WI38 (cell line): ENCODE measurements at regions not wholly inside any gene's neighbourhood (a gene's known extent, or its start where the extent isn't known, plus 50 kb on each side); places are given as distances from the start of the nearest gene placed in this dataset.

Source experiments
- H3K4me3 ChIP-seq: 2 replicates; pipeline ENCODE4 v1.5.1; 2011; ENCODE audit warnings: low read depth, mild to moderate bottlenecking, control low read depth, low read length
- TF ChIP-seq, protein P1 (sequence below): IDR thresholded peaks from 2 replicates; pipeline ENCODE4 v1.5.1; 2012; ENCODE audit warnings: low read depth, mild to moderate bottlenecking, control low read depth, low read length

DNA sequence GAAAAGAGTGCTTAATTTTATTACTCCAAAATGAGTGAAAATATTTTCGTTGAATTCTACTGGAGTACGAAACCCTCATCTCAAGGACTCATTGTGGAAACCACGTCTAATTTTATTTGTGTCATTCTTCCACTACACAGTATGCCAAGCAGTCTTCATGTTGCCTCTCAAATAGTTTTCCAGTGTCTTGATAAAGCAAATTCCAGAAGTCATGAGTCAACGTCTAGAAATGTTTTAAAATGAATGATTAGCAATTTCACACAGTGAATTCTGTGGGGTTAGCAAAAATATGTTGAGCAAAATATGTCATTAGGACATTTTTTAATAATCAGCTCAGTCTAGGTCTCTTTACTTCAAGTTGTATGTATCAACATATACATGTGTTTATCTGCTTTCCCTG lies 865.5 kb downstream of the DSC3 start:
- TF ChIP-seq, protein P1, sequence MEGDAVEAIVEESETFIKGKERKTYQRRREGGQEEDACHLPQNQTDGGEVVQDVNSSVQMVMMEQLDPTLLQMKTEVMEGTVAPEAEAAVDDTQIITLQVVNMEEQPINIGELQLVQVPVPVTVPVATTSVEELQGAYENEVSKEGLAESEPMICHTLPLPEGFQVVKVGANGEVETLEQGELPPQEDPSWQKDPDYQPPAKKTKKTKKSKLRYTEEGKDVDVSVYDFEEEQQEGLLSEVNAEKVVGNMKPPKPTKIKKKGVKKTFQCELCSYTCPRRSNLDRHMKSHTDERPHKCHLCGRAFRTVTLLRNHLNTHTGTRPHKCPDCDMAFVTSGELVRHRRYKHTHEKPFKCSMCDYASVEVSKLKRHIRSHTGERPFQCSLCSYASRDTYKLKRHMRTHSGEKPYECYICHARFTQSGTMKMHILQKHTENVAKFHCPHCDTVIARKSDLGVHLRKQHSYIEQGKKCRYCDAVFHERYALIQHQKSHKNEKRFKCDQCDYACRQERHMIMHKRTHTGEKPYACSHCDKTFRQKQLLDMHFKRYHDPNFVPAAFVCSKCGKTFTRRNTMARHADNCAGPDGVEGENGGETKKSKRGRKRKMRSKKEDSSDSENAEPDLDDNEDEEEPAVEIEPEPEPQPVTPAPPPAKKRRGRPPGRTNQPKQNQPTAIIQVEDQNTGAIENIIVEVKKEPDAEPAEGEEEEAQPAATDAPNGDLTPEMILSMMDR: no peak
- no peak overlapping the region for H3K4me3 ChIP-seq

DNA sequence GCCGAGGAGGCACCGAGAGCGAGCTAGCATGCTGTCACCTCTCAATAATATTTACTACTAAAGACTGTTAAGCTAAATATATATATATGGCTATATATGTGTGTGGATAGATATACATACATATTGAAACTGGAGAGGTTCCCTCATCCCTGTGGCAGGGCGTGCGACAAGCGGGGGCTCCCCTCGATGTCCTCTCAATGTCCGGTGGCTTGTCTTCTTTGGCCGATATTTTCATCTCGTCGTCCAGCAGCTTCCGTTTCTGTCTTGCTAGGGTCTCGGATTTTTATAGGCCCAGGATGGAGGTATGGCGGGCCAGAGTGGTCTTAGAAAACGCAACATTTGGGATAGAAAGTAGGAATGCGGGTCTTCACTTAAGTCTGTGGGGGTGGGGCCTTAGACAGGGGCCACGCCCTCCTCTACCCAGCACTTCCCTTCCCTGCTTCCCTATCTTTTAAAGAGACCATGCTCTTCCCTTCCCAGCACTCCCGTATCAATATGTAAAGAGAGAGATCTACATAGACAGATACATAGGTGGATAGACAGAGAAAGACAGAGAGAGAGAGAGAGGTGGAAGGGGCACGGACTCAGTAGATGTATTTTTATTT lies 866.8 kb downstream of the DSC3 start:
- no peak overlapping the region for H3K4me3 ChIP-seq
- TF ChIP-seq, protein P1: no peak

DNA sequence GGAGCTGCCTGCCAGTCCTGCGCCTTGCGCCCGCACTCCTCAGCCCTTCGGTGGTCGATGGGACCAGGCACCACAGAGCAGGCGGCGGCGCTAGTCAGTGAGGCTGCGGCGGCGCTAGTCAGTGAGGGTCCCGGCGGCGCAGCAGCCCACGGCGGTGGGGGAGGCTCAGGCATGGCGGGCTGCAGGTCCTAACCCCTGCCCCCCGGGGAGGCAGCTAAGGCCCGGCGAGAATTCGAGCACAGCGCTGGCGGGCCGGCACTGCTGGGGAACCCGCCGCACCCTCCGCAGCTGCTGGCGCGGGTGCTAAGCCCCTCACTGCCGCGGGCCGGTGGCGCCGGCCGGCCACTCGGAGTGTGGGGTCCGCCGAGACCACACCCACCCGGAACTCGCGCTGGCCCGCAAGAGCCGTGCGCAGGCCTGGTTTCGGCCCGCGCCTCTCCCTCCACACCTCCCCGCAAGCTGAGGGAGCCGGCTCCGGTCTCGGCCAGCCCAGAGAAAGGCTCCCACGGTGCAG lies 867.4 kb downstream of the DSC3 start:
- no peak overlapping the region for H3K4me3 ChIP-seq
- TF ChIP-seq, protein P1: no peak

DNA sequence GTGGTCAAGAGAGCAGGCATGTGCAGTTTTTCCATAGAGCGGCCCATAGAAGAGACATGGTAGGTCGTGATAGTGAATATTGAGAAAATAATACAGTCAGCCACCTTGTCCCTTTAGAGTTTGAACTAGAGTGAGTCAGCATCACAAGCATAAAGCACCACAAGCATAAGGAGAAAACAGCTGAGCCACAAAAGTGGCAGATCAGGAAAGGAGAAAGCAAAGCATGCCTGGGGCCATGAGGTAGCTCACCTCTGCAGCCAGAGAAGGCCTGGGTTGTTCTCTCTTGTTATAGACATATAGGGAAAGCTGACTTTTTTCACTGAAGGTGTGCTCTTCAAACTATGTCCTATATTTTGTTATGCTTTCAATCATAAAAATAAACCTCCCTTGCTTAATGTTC lies 879.0 kb downstream of the DSC3 start:
- TF ChIP-seq, protein P1: no peak
- H3K4me3 ChIP-seq: no peak overlapping the region

DNA sequence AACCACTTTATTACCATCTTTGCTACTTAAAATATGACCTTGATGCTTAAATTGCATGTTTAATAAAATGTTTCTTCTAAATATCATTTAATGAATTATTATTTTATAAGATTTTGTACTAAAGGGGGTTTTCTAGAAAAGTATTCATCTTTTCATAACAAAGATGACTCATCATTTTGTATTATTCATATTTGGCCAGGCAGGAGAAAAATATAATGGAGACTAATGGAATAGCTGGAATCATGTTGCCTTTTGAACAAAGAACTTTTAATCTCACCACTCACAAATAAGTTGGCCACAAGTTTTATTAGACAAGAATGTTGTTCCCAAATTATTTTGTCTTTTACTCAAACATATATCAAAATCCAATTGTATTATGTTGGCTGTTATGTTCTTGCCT lies 882.4 kb downstream of the DSC3 start:
- TF ChIP-seq, protein P1: no peak
- H3K4me3 ChIP-seq: no peak overlapping the region

DNA sequence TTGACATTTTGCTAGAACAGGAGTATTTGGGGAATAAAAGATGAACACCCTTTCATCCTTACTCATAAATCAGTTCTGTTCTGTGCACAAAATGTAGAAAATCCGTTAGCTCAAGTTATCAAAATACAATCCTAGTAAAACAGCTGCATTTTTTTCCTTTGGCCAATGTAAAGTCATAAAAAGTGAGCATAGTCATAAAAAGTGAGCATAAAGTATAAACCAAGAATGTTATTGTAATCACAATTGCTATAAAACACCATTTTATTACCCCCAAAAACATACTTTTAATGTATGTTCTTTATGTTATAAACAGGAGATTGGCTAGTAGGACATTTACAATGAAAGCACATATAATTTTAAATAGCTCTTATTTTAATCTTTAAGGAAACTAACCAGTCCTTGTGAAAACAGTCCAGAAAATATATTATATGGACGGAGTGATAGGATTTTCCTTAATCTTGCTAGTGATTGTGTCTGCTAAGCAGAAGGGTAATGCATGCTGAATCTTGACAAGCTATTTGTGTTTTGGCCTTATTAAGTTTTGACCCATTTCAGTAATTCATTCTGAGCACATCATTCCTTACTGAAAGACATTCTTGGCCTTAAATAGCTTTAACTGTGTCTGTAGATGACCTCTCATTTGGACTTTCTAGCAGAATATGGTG lies 891.8 kb downstream of the DSC3 start:
- TF ChIP-seq, protein P1: no peak
- no peak overlapping the region for H3K4me3 ChIP-seq

DNA sequence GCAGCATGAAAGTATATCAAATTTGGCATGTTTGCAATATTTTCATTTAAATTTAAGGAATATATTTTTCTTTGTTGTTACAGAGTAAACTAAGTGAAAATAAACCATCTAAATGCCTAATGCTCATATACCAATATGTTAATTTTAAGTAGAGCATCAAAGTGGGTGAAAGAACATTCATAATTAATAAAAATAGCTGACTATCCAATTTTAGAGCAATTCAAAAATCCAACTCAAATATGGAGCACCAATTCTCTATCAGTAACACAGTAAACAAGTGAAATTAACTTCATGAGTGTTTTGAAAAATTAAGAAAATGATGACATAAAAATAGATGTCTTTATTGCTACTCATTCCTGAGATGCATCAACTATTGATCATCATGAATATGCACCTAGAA lies 893.0 kb downstream of the DSC3 start:
- no peak overlapping the region for H3K4me3 ChIP-seq
- TF ChIP-seq, protein P1: no peak
